OCI-LY3 (cell line): ENCODE measurements at regions not wholly inside any gene's neighbourhood (a gene's known extent, or its start where the extent isn't known, plus 50 kb on each side); places are given as distances from the start of the nearest gene placed in this dataset.

Experiments used
- H2AFZ ChIP-seq: fragments of 200-600, 300-600 bp; shearing (Covaris generic); 2 replicates; pipeline ENCODE4 v1.6.0; 2014; ENCODE audit warnings: antibody characterized with exemption, low read depth, low read length
- H3K27ac ChIP-seq: fragments of 200-600, 300-600 bp; sonication (generic); 2 replicates; pipeline ENCODE4 v1.5.1; 2014; ENCODE audit warnings: mild to moderate bottlenecking, low read length, moderate library complexity, mixed read lengths
- H3K27me3 ChIP-seq: fragments of 200-600, 300-600 bp; sonication (generic); 2 replicates; pipeline ENCODE4 v1.6.1; 2014; ENCODE audit warnings: low read depth, low read length, mixed read lengths
- H3K36me3 ChIP-seq: fragments of 200-600, 300-600 bp; sonication (generic); replicated peaks from 2 replicates; pipeline ENCODE3; 2014; ENCODE audit warnings: low read depth, low read length, mixed read lengths
- H3K4me1 ChIP-seq: fragments of 300-600, 200-600 bp; sonication (generic); 2 replicates; pipeline ENCODE4 v1.6.1; 2014; ENCODE audit warnings: low read length, mixed read lengths
- H3K4me2 ChIP-seq: fragments of 200-600, 300-600 bp; sonication (generic); 2 replicates; pipeline ENCODE4 v1.6.1; 2014; ENCODE audit warnings: low read length, mixed read lengths
- H3K4me3 ChIP-seq: fragments of 300-600, 200-600 bp; sonication (generic); 2 replicates; pipeline ENCODE4 v1.5.1; 2014; ENCODE audit warnings: antibody characterized with exemption, mild to moderate bottlenecking, low read length, moderate library complexity
- H3K79me2 ChIP-seq: fragments of 300-600, 200-600 bp; shearing (Covaris generic); 2 replicates; pipeline ENCODE4 v1.6.1; 2014; ENCODE audit warnings: mild to moderate bottlenecking, low read length, mixed read lengths
- H3K9ac ChIP-seq: fragments of 300-600, 200-600 bp; shearing (Covaris generic); 2 replicates; pipeline ENCODE4 v1.6.0; 2014; ENCODE audit warnings: mild to moderate bottlenecking, low read length, moderate library complexity
- H3K9me3 ChIP-seq: fragments of 200-600, 300-600 bp; shearing (Covaris generic); 2 replicates; pipeline ENCODE4 v1.6.1; 2014; ENCODE audit warnings: low read length, mixed read lengths; ENCODE audit not compliant: insufficient read depth
- H4K20me1 ChIP-seq: fragments of 200-600, 300-600 bp; sonication (generic); 2 replicates; pipeline ENCODE4 v1.6.1; 2016; ENCODE audit warnings: low read length, mixed read lengths; ENCODE audit not compliant: insufficient read depth
- EZH2phosphoT487 ChIP-seq: fragments of 200-600 bp; shearing (Covaris generic); IDR thresholded peaks from 2 replicates; pipeline ENCODE4 v1.6.1; 2018; ENCODE audit warnings: antibody characterized with exemption, mixed run types, low read depth
- TF ChIP-seq, protein P1 (sequence below): fragments of 200-600, 300-600 bp; sonication (generic); IDR thresholded peaks from 2 replicates; pipeline ENCODE4 v1.5.1; 2014; ENCODE audit warnings: antibody characterized with exemption, low read length, low read depth

GRCh38 chr3:66138336-66139313 lies 82.2 kb upstream of the SLC25A26 start:
- no peaks in the 10 kb centered on the region for H3K4me1 ChIP-seq

GRCh38 chr3:66136597-66136996 lies 84.2 kb upstream of the SLC25A26 start:
- Histone ChIP-seq H3K9me3 (no peaks in the 10 kb centered on the region), H3K4me2 (no peak overlapping the region), H3K4me1 (no peaks in the 10 kb centered on the region), H3K27me3 (peaks cover 30% of the 10 kb centered on the region; the same call in 1 of the 2 replicates), H3K9ac (no peak overlapping the region), H3K4me3 (no peak overlapping the region), H3K36me3 (no peaks in the 10 kb centered on the region), H3K79me2 (no peaks in the 10 kb centered on the region), H4K20me1 (no peaks in the 10 kb centered on the region), H2AFZ (no peak overlapping the region), H3K27ac (no peak overlapping the region)
- no peak for TF ChIP-seq EZH2phosphoT487
- TF ChIP-seq, protein P1, sequence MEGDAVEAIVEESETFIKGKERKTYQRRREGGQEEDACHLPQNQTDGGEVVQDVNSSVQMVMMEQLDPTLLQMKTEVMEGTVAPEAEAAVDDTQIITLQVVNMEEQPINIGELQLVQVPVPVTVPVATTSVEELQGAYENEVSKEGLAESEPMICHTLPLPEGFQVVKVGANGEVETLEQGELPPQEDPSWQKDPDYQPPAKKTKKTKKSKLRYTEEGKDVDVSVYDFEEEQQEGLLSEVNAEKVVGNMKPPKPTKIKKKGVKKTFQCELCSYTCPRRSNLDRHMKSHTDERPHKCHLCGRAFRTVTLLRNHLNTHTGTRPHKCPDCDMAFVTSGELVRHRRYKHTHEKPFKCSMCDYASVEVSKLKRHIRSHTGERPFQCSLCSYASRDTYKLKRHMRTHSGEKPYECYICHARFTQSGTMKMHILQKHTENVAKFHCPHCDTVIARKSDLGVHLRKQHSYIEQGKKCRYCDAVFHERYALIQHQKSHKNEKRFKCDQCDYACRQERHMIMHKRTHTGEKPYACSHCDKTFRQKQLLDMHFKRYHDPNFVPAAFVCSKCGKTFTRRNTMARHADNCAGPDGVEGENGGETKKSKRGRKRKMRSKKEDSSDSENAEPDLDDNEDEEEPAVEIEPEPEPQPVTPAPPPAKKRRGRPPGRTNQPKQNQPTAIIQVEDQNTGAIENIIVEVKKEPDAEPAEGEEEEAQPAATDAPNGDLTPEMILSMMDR: no peak

More at GRCh38 chr3:66138336-66139313, 82.2 kb upstream of the SLC25A26 start:
- Histone ChIP-seq H3K27me3 (peaks cover 30% of the 10 kb centered on the region; the same call in 1 of the 2 replicates), H3K9me3 (no peaks in the 10 kb centered on the region), H3K4me3 (no peak overlapping the region), H3K27ac (no peak overlapping the region), H3K36me3 (no peaks in the 10 kb centered on the region), H3K9ac (no peak overlapping the region), H3K4me2 (no peak overlapping the region), H4K20me1 (no peaks in the 10 kb centered on the region), H2AFZ (no peak overlapping the region), H3K79me2 (no peaks in the 10 kb centered on the region)
- TF ChIP-seq EZH2phosphoT487: no peak
- TF ChIP-seq, protein P1: peak; percentile 83

DNA sequence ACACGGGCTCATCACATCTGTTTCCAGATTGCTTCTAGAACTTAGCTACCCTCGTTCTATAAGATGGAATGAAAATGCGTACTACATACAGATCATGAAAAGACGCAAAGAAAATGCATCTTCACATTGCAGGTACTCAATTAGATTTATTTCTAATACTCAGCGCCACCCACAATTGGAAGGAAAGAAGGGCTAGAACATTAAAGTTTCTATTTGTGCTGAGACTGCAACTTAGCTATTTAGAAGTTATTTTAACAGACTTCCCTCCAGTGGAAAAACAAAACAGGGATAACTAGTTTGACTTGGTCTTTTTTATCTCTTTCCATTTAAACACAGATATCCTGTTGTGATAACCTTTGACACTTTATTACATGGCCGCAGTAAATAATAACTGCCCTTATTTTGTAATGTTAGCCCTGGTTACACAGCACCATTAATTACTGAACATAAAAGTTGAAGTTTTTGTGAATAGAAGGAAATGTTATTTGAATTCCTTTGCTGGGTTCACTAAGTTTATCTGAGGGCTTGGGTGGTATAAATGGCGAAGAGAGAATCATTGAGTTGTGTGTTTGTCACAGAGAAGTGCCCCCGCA lies 86.9 kb upstream of the SLC25A26 start:
- Histone ChIP-seq H3K4me1 (no peaks in the 10 kb centered on the region), H3K27ac (no peak overlapping the region), H3K4me3 (no peak overlapping the region), H3K27me3 (peaks cover 10% of the 10 kb centered on the region; the same call in 1 of the 2 replicates), H3K9me3 (no peaks in the 10 kb centered on the region), H3K36me3 (no peaks in the 10 kb centered on the region), H3K79me2 (no peaks in the 10 kb centered on the region), H3K4me2 (no peak overlapping the region), H3K9ac (no peak overlapping the region), H4K20me1 (no peaks in the 10 kb centered on the region), H2AFZ (no peak overlapping the region)
- TF ChIP-seq, protein P1: no peak
- TF ChIP-seq EZH2phosphoT487: no peak

- H2AFZ ChIP-seq: no peak overlapping the region
- no peaks in the 10 kb centered on the region for H3K36me3 ChIP-seq
- H3K4me2 ChIP-seq: no peak overlapping the region
- H3K4me3 ChIP-seq: no peak overlapping the region
- TF ChIP-seq, protein P1: no peak
- TF ChIP-seq EZH2phosphoT487: no peak
- H3K27ac ChIP-seq: no peak overlapping the region
- H4K20me1 ChIP-seq: no peaks in the 10 kb centered on the region
- no peaks in the 10 kb centered on the region for H3K9me3 ChIP-seq
- H3K9ac ChIP-seq: no peak overlapping the region
- peaks cover 10% of the 10 kb centered on the region; the same call in 1 of the 2 replicates for H3K27me3 ChIP-seq
- no peaks in the 10 kb centered on the region for H3K4me1 ChIP-seq
- no peaks in the 10 kb centered on the region for H3K79me2 ChIP-seq
These were observed 87.6 kb upstream of the SLC25A26 start for GRCh38 chr3:66133050-66133757.
